NCI-H1105 (cell line): ENCODE measurements at regions not wholly inside any gene's neighbourhood (a gene's known extent, or its start where the extent isn't known, plus 50 kb on each side); places are given as distances from the start of the nearest gene placed in this dataset.
"Not testable (repeated sequence)": the region's sequence is repeated elsewhere in the genome, so short reads cannot be mapped to it uniquely, and the experiment has no call there.

Source experiments
- DNase-seq: peaks from one replicate; lab custom pipeline; 2025; lab: John Stamatoyannopoulos, UW

GRCh38 chr12:16854465-16854864 is 248.5 kb upstream of the LMO3 start:
- DNase-seq, result no peak

GRCh38 chr12:16849473-16849872 is 243.5 kb upstream of the LMO3 start:
- DNase-seq, result no peak

- DNase-seq, result no peak
Observed at GRCh38 chr12:16844875-16845274, 238.9 kb upstream of the LMO3 start.

- no peak for DNase-seq
Observed at GRCh38 chr12:16833376-16834015, 227.5 kb upstream of the LMO3 start.

GRCh38 chr12:16828891-16829290 is 222.9 kb upstream of the LMO3 start:
- DNase-seq, result peak; percentile 38

- DNase-seq, result no peak
Observed at GRCh38 chr12:16807731-16808130, 201.8 kb upstream of the LMO3 start.

GRCh38 chr12:16796168-16796567 is 190.2 kb upstream of the LMO3 start:
- no peak for DNase-seq

GRCh38 chr12:16789204-16789790 is 183.3 kb upstream of the LMO3 start:
- DNase-seq, result no peak

GRCh38 chr12:16788506-16789203 is 182.7 kb upstream of the LMO3 start:
- no peak for DNase-seq

GRCh38 chr12:16785953-16786352 is 180.0 kb upstream of the LMO3 start:
- no peak for DNase-seq

GRCh38 chr12:16785524-16785923 is 179.6 kb upstream of the LMO3 start:
- no peak for DNase-seq

GRCh38 chr12:16769129-16769528 is 163.2 kb upstream of the LMO3 start:
- DNase-seq, result not testable (repeated sequence)

- DNase-seq, result no peak
Observed at GRCh38 chr12:16766736-16767135, 160.8 kb upstream of the LMO3 start.

GRCh38 chr12:16763901-16764300 is 157.9 kb upstream of the LMO3 start:
- no peak for DNase-seq

GRCh38 chr12:16756833-16757555 is 151.0 kb upstream of the LMO3 start:
- DNase-seq, result no peak

- DNase-seq, result no peak
Observed at GRCh38 chr12:16730772-16731171, 124.8 kb upstream of the LMO3 start.

- DNase-seq, result no peak
Observed at GRCh38 chr12:16726879-16727278, 120.9 kb upstream of the LMO3 start.

GRCh38 chr12:16719713-16720416 is 113.9 kb upstream of the LMO3 start:
- no peak for DNase-seq

- no peak for DNase-seq
Observed at GRCh38 chr12:16716928-16717327, 111.0 kb upstream of the LMO3 start.

GRCh38 chr12:16692099-16692498 is 86.1 kb upstream of the LMO3 start:
- DNase-seq, result no peak

GRCh38 chr12:16691624-16692023 is 85.7 kb upstream of the LMO3 start:
- DNase-seq, result no peak

GRCh38 chr12:16688200-16688599 is 82.2 kb upstream of the LMO3 start:
- DNase-seq, result no peak
